Iris pigment epithelial cell (primary cell): ENCODE measurements at regions not wholly inside any gene's neighbourhood (a gene's known extent, or its start where the extent isn't known, plus 50 kb on each side); places are given as distances from the start of the nearest gene placed in this dataset.

Experiments used
- DNase-seq: peaks from one replicate; pipeline ENCODE4 v3.0.0-alpha.2; 2011; ENCODE audit warnings: low read depth

DNA sequence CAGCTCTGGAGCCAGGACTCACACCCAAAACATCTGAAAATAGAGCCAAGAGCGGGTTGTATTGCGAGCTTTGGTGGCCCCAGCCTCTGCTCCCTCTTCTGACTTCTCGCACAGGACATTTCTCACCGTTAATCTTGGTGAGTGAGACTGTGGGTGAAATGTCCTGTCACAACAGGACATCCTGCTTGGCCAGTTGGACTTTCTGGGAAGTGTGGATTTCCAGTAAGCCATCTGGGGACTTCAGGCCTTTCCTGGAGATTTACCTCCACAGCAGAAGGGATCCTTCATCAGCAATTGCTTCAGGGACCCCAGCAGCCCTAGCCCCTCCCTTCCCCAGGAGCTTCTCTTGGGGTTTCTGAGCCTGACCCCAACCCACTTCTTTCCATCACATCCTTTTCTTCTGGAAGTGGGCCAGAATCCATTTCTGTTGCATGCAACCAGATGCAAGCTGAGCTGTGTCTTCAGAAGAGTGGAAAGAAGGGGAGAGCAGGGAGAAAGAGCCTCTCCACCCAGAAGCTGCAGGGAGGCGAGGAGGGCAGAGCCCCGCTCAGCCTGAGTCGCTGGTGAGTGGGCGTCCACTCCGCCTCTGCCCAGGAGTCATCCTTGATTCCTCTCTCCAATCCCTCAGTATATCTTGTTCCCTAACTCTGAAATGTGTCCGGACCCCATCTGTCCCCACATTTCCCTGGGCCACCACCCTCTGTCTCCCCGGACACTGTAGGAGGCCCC, 50.3 kb upstream of the GADD45G start:
- DNase-seq: no peak

- no peak for DNase-seq
Measured at GRCh38 chr9:89553451-89554010, 51.3 kb upstream of the GADD45G start.

- no peak for DNase-seq
Measured at GRCh38 chr9:89550346-89550927, 52.5 kb upstream of the SEMA4D start.

GRCh38 chr9:89549031-89549644, 51.2 kb upstream of the SEMA4D start:
- peak; percentile 53 for DNase-seq

- DNase-seq: no peak
Measured at GRCh38 chr9:89548071-89548638, 50.2 kb upstream of the SEMA4D start.
